ENCODE measurements at regions not wholly inside any gene's neighbourhood (a gene's known extent, or its start where the extent isn't known, plus 50 kb on each side); places are given as distances from the start of the nearest gene placed in this dataset.

DNA sequence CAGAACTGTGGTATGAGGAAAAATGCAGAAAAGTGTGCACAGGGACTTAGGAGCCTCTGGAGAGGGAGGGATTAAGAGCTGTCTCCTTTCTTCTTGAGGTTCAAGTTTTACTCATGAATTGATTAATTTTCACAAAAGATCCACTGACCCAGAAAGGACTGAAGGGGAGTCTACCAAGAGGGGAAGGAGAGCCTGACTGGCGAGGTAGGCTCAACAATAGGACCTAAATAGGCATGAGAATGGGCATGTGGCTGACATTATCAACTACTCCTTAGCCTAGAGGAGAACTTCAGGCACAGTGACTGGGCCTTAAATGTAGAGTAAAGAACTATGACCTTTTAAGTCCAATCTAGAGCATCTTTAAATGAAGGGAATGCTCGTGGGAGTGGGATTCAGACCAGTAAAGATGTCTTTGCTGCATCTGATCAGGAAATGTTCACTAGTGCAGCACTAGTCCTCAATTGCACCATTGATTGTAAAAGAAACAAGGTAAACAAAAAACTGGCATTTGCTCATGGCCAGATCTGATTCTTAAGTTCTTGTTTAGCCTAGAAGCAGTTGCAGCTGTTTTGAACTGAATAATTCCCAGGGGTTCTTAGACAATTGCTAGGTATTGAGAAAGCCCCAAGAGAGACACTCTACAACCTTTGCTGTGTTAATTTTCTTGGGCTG is 135.6 kb downstream of the RAB38 start:
- 69% methylated on average over 2 of the region's 2 CpGs; no CpG with 5 or more reads in 1 of the 2 experiments for WGBS, 2 experiments (ENCODE audit: extremely low coverage in 1 of 2, insufficient coverage in 1 of 2, insufficient read length in 1 of 2, insufficient replicate concordance in 2 of 2, low coverage in 1 of 2, low lambda C conversion rate in 2 of 2, missing lambda C conversion rate in 1 of 2)
- TF ChIP-seq EP300 (IDR thresholded peaks at IDR 0.05; ENCODE audit: borderline replicate concordance in 1 of 2, low read depth in 2 of 2, low read length in 2 of 2) = no peak
- no peak for TF ChIP-seq ASH2L (IDR thresholded peaks at IDR 0.05; ENCODE audit: low read length)
- no peak for TF ChIP-seq ZNF274 (IDR thresholded peaks at IDR 0.05; ENCODE audit: borderline replicate concordance, extremely low read depth, low read length)
- TF ChIP-seq POLR2AphosphoS5 (IDR thresholded peaks at IDR 0.05; ENCODE audit: low read depth, low read length) = no peak
- TF ChIP-seq, protein P1, sequence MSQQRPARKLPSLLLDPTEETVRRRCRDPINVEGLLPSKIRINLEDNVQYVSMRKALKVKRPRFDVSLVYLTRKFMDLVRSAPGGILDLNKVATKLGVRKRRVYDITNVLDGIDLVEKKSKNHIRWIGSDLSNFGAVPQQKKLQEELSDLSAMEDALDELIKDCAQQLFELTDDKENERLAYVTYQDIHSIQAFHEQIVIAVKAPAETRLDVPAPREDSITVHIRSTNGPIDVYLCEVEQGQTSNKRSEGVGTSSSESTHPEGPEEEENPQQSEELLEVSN (IDR thresholded peaks at IDR 0.05) = no peak
- no peak for TF ChIP-seq FOSL1 (IDR thresholded peaks at IDR 0.05; ENCODE audit: insufficient read depth, low read depth, low read length)
- TF ChIP-seq NANOG (IDR thresholded peaks at IDR 0.05; ENCODE audit: insufficient read depth, low read depth, low read length, poor library complexity, severe bottlenecking) = no peak
- TF ChIP-seq BCL11A (IDR thresholded peaks at IDR 0.05; ENCODE audit: low read depth in 2 of 2, low read length in 2 of 2) = no peak
- TF ChIP-seq SP1 (IDR thresholded peaks at IDR 0.05; ENCODE audit: low read depth, low read length) = no peak
- no peak for TF ChIP-seq SIX5 (IDR thresholded peaks at IDR 0.05; ENCODE audit: low read depth, low read length)
- no peak for TF ChIP-seq CBX5 (IDR thresholded peaks at IDR 0.05; ENCODE audit: low read depth, low read length)
- TF ChIP-seq, protein P2, sequence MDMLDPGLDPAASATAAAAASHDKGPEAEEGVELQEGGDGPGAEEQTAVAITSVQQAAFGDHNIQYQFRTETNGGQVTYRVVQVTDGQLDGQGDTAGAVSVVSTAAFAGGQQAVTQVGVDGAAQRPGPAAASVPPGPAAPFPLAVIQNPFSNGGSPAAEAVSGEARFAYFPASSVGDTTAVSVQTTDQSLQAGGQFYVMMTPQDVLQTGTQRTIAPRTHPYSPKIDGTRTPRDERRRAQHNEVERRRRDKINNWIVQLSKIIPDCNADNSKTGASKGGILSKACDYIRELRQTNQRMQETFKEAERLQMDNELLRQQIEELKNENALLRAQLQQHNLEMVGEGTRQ (IDR thresholded peaks at IDR 0.05; ENCODE audit: low read length) = no peak

More for the DNA sequence above, 135.6 kb downstream of the RAB38 start:
- Histone ChIP-seq H2AFZ (ENCODE audit: low read length) (no peak overlapping the region), H4K91ac (replicated peaks; ENCODE audit: insufficient read length, low read length) (no peak overlapping the region), H3K79me1 (ENCODE audit: low read depth, low read length) (no peaks in the 10 kb centered on the region), H4K5ac (ENCODE audit: insufficient read length, low read depth, low read length) (no peak overlapping the region), H2BK15ac (ENCODE audit: low read length) (0 out of 2 replicates have a peak overlapping the region, but pooled peaks have one; percentile 36), H3K14ac (ENCODE audit: insufficient read length) (no peak overlapping the region), H3K18ac (ENCODE audit: extremely low read depth, low read length) (no peak overlapping the region), H2BK20ac (ENCODE audit: low read length) (no peak overlapping the region), H3K36me3 (ENCODE audit: control insufficient read depth in 2 of 4, insufficient read depth in 4 of 4, low read length in 3 of 4) (no peaks in the 10 kb centered on the region), H2BK5ac (ENCODE audit: low read depth, low read length) (no peak overlapping the region), H2AK5ac (ENCODE audit: low read depth, low read length) (no peak overlapping the region), H4K20me1 (replicated peaks in 1 of 2; ENCODE audit: control insufficient read depth in 1 of 2, insufficient read depth in 2 of 2, low read length in 2 of 2) (no peaks in the 10 kb centered on the region), H3K27me3 (replicated peaks in 1 of 4; ENCODE audit: control insufficient read depth in 3 of 4, extremely low read depth in 1 of 4, insufficient read depth in 3 of 4, low read length in 3 of 4) (no peaks in the 10 kb centered on the region), H2BK120ac (replicated peaks; ENCODE audit: low read depth, low read length) (no peak overlapping the region), H3K4me3 (ENCODE audit: extremely low read depth in 1 of 4, insufficient read depth in 2 of 4, low read depth in 3 of 4, low read length in 4 of 4) (no peak overlapping the region; a peak in 1 of 8 replicates), H3K27ac (ENCODE audit: low read depth, low read length) (no peak overlapping the region), H3K9me3 (ENCODE audit: insufficient read depth in 2 of 2, low read depth in 1 of 2, low read length in 1 of 2) (no peaks in the 10 kb centered on the region), H3K79me2 (ENCODE audit: control insufficient read depth in 1 of 2, insufficient read depth in 2 of 2, low read length in 2 of 2) (no peaks in the 10 kb centered on the region), H3K23ac (ENCODE audit: insufficient read length) (no peak overlapping the region), H3K4me2 (ENCODE audit: insufficient read depth in 1 of 2, low read depth in 2 of 2, low read length in 2 of 2) (no peak overlapping the region), H4K8ac (ENCODE audit: extremely low read depth, insufficient read depth, low read length) (no peak overlapping the region), H3K4me1 (replicated peaks in 1 of 4; ENCODE audit: control insufficient read depth in 3 of 4, insufficient read depth in 4 of 4, low read length in 3 of 4) (peaks cover 0 to 11% (median 4%) of the 10 kb centered on the region in 4 experiments; a peak in 5 of 7 replicates), H2BK12ac (ENCODE audit: low read depth, low read length) (no peak overlapping the region), H3K9ac (replicated peaks in 1 of 4; ENCODE audit: extremely low read depth in 1 of 4, low read depth in 3 of 4, low read length in 3 of 4) (peak overlapping the region in 1 of 4 experiments; percentile 61; a peak in 1 of 7 replicates), H3K23me2 (ENCODE audit: low read depth, low read length) (no peaks in the 10 kb centered on the region), H3K56ac (replicated peaks; ENCODE audit: insufficient read length, low read depth, low read length) (no peak overlapping the region), H3K4ac (replicated peaks; ENCODE audit: insufficient read length, low read depth, low read length) (no peak overlapping the region)
- FAIRE-seq (no peak), DNase-seq (ENCODE audit: low read depth in 1 of 2, low spot score in 2 of 2) (no peak)
- POLR2A ChIA-PET (ENCODE audit: partially characterized antibody) = no interaction called here
- CTCF ChIA-PET (ENCODE audit: partially characterized antibody) = interaction anchor here (0.6 to 1.3 kb wide), 2 partner anchors 13 to 21 kb away, joined by 3 read pairs; no protein-coding TSS in a partner anchor
